B cell (primary cell): ENCODE measurements at regions not wholly inside any gene's neighbourhood (a gene's known extent, or its start where the extent isn't known, plus 50 kb on each side); places are given as distances from the start of the nearest gene placed in this dataset.
A peak's percentile ranks its signal among the peaks of the same experiment; 100 is the strongest.
"Not testable (repeated sequence)": the region's sequence is repeated elsewhere in the genome, so short reads cannot be mapped to it uniquely, and the experiment has no call there.

Source experiments
- ATAC-seq: fragments of 200-7000 bp; cut with Tn5 transposase; one replicate; pipeline ENCODE4 v1.10.0; 2021; ENCODE audit warnings: low read depth, mild to moderate bottlenecking, moderate number of reproducible peaks, moderate library complexity
- CTCF ChIA-PET: fragments of 350-600 bp; sonication (Branson Sonifier 250); formaldehyde crosslinking; loops from one replicate; lab custom pipeline; 2021; ENCODE audit warnings: antibody characterized with exemption, inconsistent platforms; lab: Charles Lee
- POLR2A ChIA-PET: fragments of 350-600 bp; sonication (Branson Sonifier 250); formaldehyde crosslinking; loops from one replicate; lab custom pipeline; 2021; ENCODE audit warnings: antibody characterized with exemption; lab: Charles Lee
- DNase-seq: peaks from one replicate; pipeline ENCODE4 v3.0.0; 2013
- H2AFZ ChIP-seq: 2 replicates; pipeline ENCODE4 v1.6.1; 2012; ENCODE audit warnings: mild to moderate bottlenecking, low read depth, low read length; ENCODE audit not compliant: insufficient read depth, poor library complexity, severe bottlenecking
- H3K27ac ChIP-seq, 2 donors: 1 replicate in 1 of 2; 2 replicates in 1 of 2; pipeline ENCODE4 v1.5.1; 2012 to 2013; ENCODE audit warnings: low read length in 2 of 2, mild to moderate bottlenecking in 2 of 2, moderate library complexity in 1 of 2
- H3K27me3 ChIP-seq, 4 experiments: fragments of 200-600 bp in 1 of 4; sonication (generic) in 1 of 4; replicated peaks in 1 of 4; 1 replicate in 2 of 4; 2 replicates in 2 of 4; pipeline versions ENCODE4 v1.6.1 to v1.7.0; 2013 to 2016; ENCODE audit warnings: low read length in 3 of 4, mild to moderate bottlenecking in 2 of 4, mixed read lengths in 1 of 4, moderate library complexity in 1 of 4; ENCODE audit not compliant: insufficient read depth in 4 of 4, control insufficient read depth in 3 of 4; ENCODE audit errors: control extremely low read depth in 1 of 4
- H3K36me3 ChIP-seq, 2 experiments: replicated peaks in 1 of 2; 1 replicate in 1 of 2; 2 replicates in 1 of 2; pipeline versions ENCODE4 v1.6.1 to v1.7.1; 2013; ENCODE audit warnings: low read length in 1 of 2; ENCODE audit not compliant: insufficient read depth in 2 of 2, control insufficient read depth in 1 of 2; ENCODE audit errors: control extremely low read depth in 1 of 2, extremely low read depth in 1 of 2
- H3K4me1 ChIP-seq, 2 donors: fragments of 200-600 bp in 1 of 2; sonication (generic) in 1 of 2; 1 replicate in 1 of 2; 2 replicates in 1 of 2; pipeline versions ENCODE4 v1.5.1 to v1.6.1; 2013 to 2017; ENCODE audit warnings: low read length in 2 of 2; ENCODE audit not compliant: control insufficient read depth in 2 of 2, insufficient read depth in 2 of 2
- H3K4me2 ChIP-seq: replicated peaks from 2 replicates; pipeline ENCODE3; 2012; ENCODE audit warnings: mild to moderate bottlenecking, low read depth, low read length; ENCODE audit not compliant: poor library complexity, severe bottlenecking
- H3K4me3 ChIP-seq, 5 experiments: fragments of 200-600 bp in 1 of 5; sonication (generic) in 1 of 5; 1 replicate in 3 of 5; 2 replicates in 2 of 5; pipeline versions ENCODE4 v1.5.1 to v1.7.0; 2011 to 2016; ENCODE audit warnings: low read length in 4 of 5, mild to moderate bottlenecking in 4 of 5, low read depth in 2 of 5, control low read depth in 1 of 5, moderate library complexity in 1 of 5; ENCODE audit not compliant: insufficient read depth in 1 of 5; ENCODE audit errors: control extremely low read depth in 1 of 5, extremely low read depth in 1 of 5
- H3K79me2 ChIP-seq: fragments of 200-600 bp; sonication (generic); one replicate; pipeline ENCODE4 v1.6.0; 2016; ENCODE audit warnings: low read length; ENCODE audit not compliant: control insufficient read depth, insufficient read depth
- H3K9ac ChIP-seq: fragments of 200-600 bp; sonication (generic); 2 replicates; pipeline ENCODE4 v1.6.1; 2017; ENCODE audit warnings: mild to moderate bottlenecking, low read length, moderate library complexity
- H3K9me3 ChIP-seq, 3 donors: one replicate each; pipeline versions ENCODE4 v1.6.1 to v1.7.1; 2013; ENCODE audit warnings: low read length in 2 of 3; ENCODE audit not compliant: control insufficient read depth in 2 of 3, insufficient read depth in 1 of 3; ENCODE audit errors: control extremely low read depth in 1 of 3
- H4K20me1 ChIP-seq: 2 replicates; pipeline ENCODE4 v1.6.0; 2012; ENCODE audit warnings: mild to moderate bottlenecking, low read length; ENCODE audit not compliant: insufficient read depth, control insufficient read depth, poor library complexity, severe bottlenecking
- H3K27ac Mint-ChIP-seq: one replicate; pipeline ENCODE4 v1.8.0; 2021; ENCODE audit warnings: mixed read lengths
- H3K27me3 Mint-ChIP-seq: one replicate; pipeline ENCODE4 v1.8.0; 2021; ENCODE audit warnings: mixed read lengths
- H3K4me1 Mint-ChIP-seq: one replicate; pipeline ENCODE4 v1.8.0; 2021; ENCODE audit warnings: mixed read lengths
- H3K4me3 Mint-ChIP-seq: one replicate; pipeline ENCODE4 v1.8.0; 2021; ENCODE audit warnings: mixed read lengths
- H3K9me3 Mint-ChIP-seq: one replicate; pipeline ENCODE4 v1.8.0; 2022; ENCODE audit warnings: mixed read lengths; ENCODE audit not compliant: insufficient read depth
- CTCF ChIP-seq: fragments of 200-600 bp; IDR thresholded peaks from one replicate; pipeline ENCODE4 v1.8.0; 2022; ENCODE audit warnings: antibody characterized with exemption, mild to moderate bottlenecking
- EZH2 ChIP-seq: IDR thresholded peaks from 2 replicates; pipeline ENCODE4 v1.6.1; 2012; ENCODE audit warnings: borderline replicate concordance, low read depth, mild to moderate bottlenecking, moderate library complexity, low read length; ENCODE audit not compliant: insufficient read depth, poor library complexity, severe bottlenecking
- WGBS: methylation state at CpG from one replicate; pipeline ENCODE4 v1.1.5; 2013; ENCODE audit warnings: missing lambda C conversion rate; ENCODE audit not compliant: insufficient coverage; 5-methylcytosine and 5-hydroxymethylcytosine counted together
- intact Hi-C: fragments of 100-400 bp; cut with micrococcal nuclease; formaldehyde crosslinking; loops from one replicate; pipeline ENCODE4 v1.10.0; 2022

DNA sequence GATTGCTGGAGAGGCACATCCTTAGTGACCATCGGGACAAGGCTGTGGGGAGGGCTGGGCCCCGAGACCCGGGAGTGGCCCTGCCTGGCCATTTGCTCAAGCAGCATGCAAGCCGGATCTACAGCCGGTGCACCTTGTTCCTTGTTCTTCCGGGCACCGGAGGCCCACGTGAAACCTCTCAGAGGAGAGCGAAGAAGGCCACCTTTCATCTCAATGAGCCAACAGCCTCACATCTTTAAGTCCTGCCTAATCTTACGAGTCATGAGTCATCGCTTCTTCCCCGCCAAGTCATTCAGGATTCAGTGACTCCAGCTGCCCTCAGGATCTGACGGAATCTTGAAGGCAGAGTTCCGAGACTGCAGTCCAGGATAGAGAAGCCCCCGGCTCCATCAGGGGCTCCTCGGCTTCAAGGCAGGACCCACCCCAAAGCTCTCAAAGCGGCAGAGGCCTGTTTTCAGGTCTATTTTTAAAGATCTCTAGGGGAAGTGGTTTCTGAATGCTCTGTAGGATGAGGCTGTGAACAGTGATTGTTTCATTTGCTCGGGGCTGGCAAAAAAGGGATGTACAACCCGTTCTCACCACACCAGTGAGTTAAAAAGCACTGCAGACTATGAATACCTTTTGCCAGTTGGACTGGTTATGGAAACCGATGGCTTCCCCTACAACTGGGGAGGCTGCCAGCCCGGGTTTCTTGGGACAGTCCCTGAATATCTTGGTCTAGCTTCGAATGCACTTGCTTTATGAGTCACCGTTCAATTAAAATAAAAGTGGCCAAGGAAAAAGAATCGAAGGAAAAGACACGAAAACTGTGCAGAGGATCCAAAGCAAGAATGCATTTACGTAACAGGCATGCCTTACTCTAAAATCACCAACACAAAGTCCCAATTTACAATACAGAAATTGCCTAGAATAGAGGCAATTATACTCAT lies 57.2 kb upstream of the ECHDC3 start:
- Histone ChIP-seq H3K9ac (peak overlapping the region; percentile 69), H3K4me2 (peak overlapping the region; percentile 84), H3K27me3 (no peaks in the 10 kb centered on the region), H3K4me1 (peaks cover 81 to 90% of the 10 kb centered on the region in 2 donors), H4K20me1 (no peaks in the 10 kb centered on the region), H3K4me3 (peak overlapping the region; percentile 39 to 63 (median 58)), H3K36me3 (no peaks in the 10 kb centered on the region), H3K9me3 (peaks cover 0 to 4% (median 0%) of the 10 kb centered on the region in 3 donors), H2AFZ (peak overlapping the region; percentile 73), H3K27ac (peak overlapping the region; percentile 96 to 98), H3K79me2 (peaks cover 26% of the 10 kb centered on the region)
- H3K4me3 Mint-ChIP-seq = peak overlapping the region; percentile 93
- WGBS = 1% methylated on average over 21 of the region's 26 CpGs
- no peaks in the 10 kb centered on the region for H3K9me3 Mint-ChIP-seq
- peak; percentile 91 for DNase-seq
- peak; percentile 74 for ATAC-seq
- intact Hi-C loops = loop anchor here (1.0 to 5.0 kb wide), 6 partner anchors 21 to 523 kb away; partner anchors contain the start of gene USP6NL
- TF ChIP-seq EZH2 = no peak
- no peak for TF ChIP-seq CTCF
- CTCF ChIA-PET = interaction anchor here (0.7 to 3.0 kb wide), 23 partner anchors 8 to 169 kb away, joined by 3 to 25 read pairs (median 5); partner anchors contain the start of gene USP6NL
- H3K27me3 Mint-ChIP-seq = no peaks in the 10 kb centered on the region
- H3K27ac Mint-ChIP-seq = peak overlapping the region; percentile 99
- H3K4me1 Mint-ChIP-seq = peaks cover 90% of the 10 kb centered on the region
- POLR2A ChIA-PET = interaction anchor here (0.6 to 1.7 kb wide), 18 partner anchors 10 to 453 kb away, joined by 3 to 9 read pairs (median 5); partner anchors contain the start of gene USP6NL

DNA sequence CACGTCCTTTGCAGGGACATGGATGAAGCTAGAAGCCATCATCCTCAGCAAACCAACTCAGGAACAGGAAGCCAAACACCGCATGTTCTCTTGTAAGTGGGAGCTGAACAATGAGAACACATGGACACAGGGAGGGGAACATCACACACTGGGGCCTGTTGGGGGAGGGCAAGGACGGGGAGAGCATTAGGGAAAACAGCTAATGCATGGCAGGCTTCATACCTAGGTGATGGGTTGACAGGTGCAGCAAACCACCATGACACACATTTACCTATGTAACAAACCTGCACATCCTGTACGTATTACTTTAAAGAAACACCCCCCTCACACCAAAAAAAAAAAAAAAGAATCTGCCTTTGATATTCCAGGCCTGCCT lies 57.9 kb upstream of the ECHDC3 start:
- H3K27ac Mint-ChIP-seq = peak overlapping the region; percentile 99
- H3K4me1 ChIP-seq = peaks cover 85 to 96% of the 10 kb centered on the region in 2 donors
- H3K9ac ChIP-seq = peak overlapping the region; percentile 69
- not testable (repeated sequence) for H3K9me3 Mint-ChIP-seq, H3K9me3 ChIP-seq, H3K36me3 ChIP-seq, H3K27me3 ChIP-seq, DNase-seq, H4K20me1 ChIP-seq, H3K27me3 Mint-ChIP-seq
- CTCF ChIA-PET = interaction anchor here (0.7 to 3.0 kb wide), 14 partner anchors 17 to 169 kb away, joined by 3 to 25 read pairs (median 4); partner anchors contain the start of gene USP6NL
- peak overlapping the region; percentile 96 to 98 for H3K27ac ChIP-seq
- H3K4me3 ChIP-seq = peak overlapping the region; percentile 39 to 63 (median 58)
- peak overlapping the region; percentile 84 for H3K4me2 ChIP-seq
- POLR2A ChIA-PET = interaction anchor here (0.7 to 1.7 kb wide), 12 partner anchors 11 to 169 kb away, joined by 3 to 9 read pairs (median 5); partner anchors contain the start of gene USP6NL
- H3K4me1 Mint-ChIP-seq = peaks cover 94% of the 10 kb centered on the region
- WGBS = 0% methylated on average over 1 of the region's 4 CpGs
- H2AFZ ChIP-seq = peak overlapping the region; percentile 73
- H3K79me2 ChIP-seq = peaks cover 31% of the 10 kb centered on the region
- intact Hi-C loops = loop anchor here (2.0 to 5.0 kb wide), 3 partner anchors 34 to 122 kb away; partner anchors contain the start of gene USP6NL
- peak overlapping the region; percentile 93 for H3K4me3 Mint-ChIP-seq
- ATAC-seq = peak; percentile 25
